ENCODE measurements at regions not wholly inside any gene's neighbourhood (a gene's known extent, or its start where the extent isn't known, plus 50 kb on each side); places are given as distances from the start of the nearest gene placed in this dataset.

- no peak overlapping the region for H3K4me3 ChIP-seq
- no peak overlapping the region for H3K27ac ChIP-seq
- no peaks in the 10 kb centered on the region for H3K4me1 ChIP-seq
- no peaks in the 10 kb centered on the region for H3K27me3 ChIP-seq (replicated peaks in 1 of 7)
- intact Hi-C loops (cut with DNase I; ENCODE audit: low total_unique reads), result no loop called here
- no peak for DNase-seq
- TF ChIP-seq POLR2AphosphoS5 (IDR thresholded peaks at IDR 0.05), result no peak
- no peak for TF ChIP-seq CTCF (IDR thresholded peaks at IDR 0.05 in 8 of 11, conservative IDR thresholded peaks at IDR 0.05 in 3 of 11)
- TF ChIP-seq POLR2A (IDR thresholded peaks at IDR 0.05), result no peak
- no peaks in the 10 kb centered on the region for H3K36me3 ChIP-seq
- WGBS, 5 donors, result 57 to 74% (median 62%) methylated on average over 3 of the region's 3 CpGs
- no peaks in the 10 kb centered on the region for H3K9me3 ChIP-seq
Measured at GRCh38 chr18:60596928-60597327, 224.4 kb upstream of the MC4R start.

- 61 to 83% (median 66%) methylated on average over 1 of the region's 1 CpG for WGBS, 5 donors
Measured at GRCh38 chr18:60599267-60599666, 226.7 kb upstream of the MC4R start.

GRCh38 chr18:60599995-60600394 lies 227.4 kb upstream of the MC4R start:
- no peaks in the 10 kb centered on the region for H3K36me3 ChIP-seq
- WGBS, 5 donors, result 85 to 97% (median 88%) methylated on average over 2 of the region's 2 CpGs
- H3K9me3 ChIP-seq, result no peaks in the 10 kb centered on the region
- no peak for DNase-seq
- no peak overlapping the region for H3K4me3 ChIP-seq
- TF ChIP-seq CTCF (IDR thresholded peaks at IDR 0.05 in 8 of 11, conservative IDR thresholded peaks at IDR 0.05 in 3 of 11) (no peak), POLR2A (IDR thresholded peaks at IDR 0.05) (no peak), POLR2AphosphoS5 (IDR thresholded peaks at IDR 0.05) (no peak)
- intact Hi-C loops (cut with DNase I; ENCODE audit: low total_unique reads), result no loop called here
- no peaks in the 10 kb centered on the region for H3K27me3 ChIP-seq (replicated peaks in 1 of 7)
- no peaks in the 10 kb centered on the region for H3K4me1 ChIP-seq
- H3K27ac ChIP-seq, result no peak overlapping the region

More at GRCh38 chr18:60599267-60599666, 226.7 kb upstream of the MC4R start:
- no peak overlapping the region for H3K4me3 ChIP-seq
- no peaks in the 10 kb centered on the region for H3K9me3 ChIP-seq
- intact Hi-C loops (cut with DNase I; ENCODE audit: low total_unique reads), result no loop called here
- no peaks in the 10 kb centered on the region for H3K36me3 ChIP-seq
- no peak for DNase-seq
- no peak for TF ChIP-seq POLR2A (IDR thresholded peaks at IDR 0.05)
- TF ChIP-seq CTCF (IDR thresholded peaks at IDR 0.05 in 8 of 11, conservative IDR thresholded peaks at IDR 0.05 in 3 of 11), result no peak
- TF ChIP-seq POLR2AphosphoS5 (IDR thresholded peaks at IDR 0.05), result no peak
- H3K27me3 ChIP-seq (replicated peaks in 1 of 7), result no peaks in the 10 kb centered on the region
- H3K4me1 ChIP-seq, result no peaks in the 10 kb centered on the region
- H3K27ac ChIP-seq, result no peak overlapping the region

- no peaks in the 10 kb centered on the region for H3K4me1 ChIP-seq
- intact Hi-C loops (cut with DNase I; ENCODE audit: low total_unique reads), result no loop called here
- no peaks in the 10 kb centered on the region for H3K36me3 ChIP-seq
- H3K4me3 ChIP-seq, result no peak overlapping the region
- H3K9me3 ChIP-seq, result no peaks in the 10 kb centered on the region
- no peaks in the 10 kb centered on the region for H3K27me3 ChIP-seq (replicated peaks in 1 of 7)
- H3K27ac ChIP-seq, result no peak overlapping the region
- TF ChIP-seq CTCF (IDR thresholded peaks at IDR 0.05 in 8 of 11, conservative IDR thresholded peaks at IDR 0.05 in 3 of 11), result no peak
- TF ChIP-seq POLR2AphosphoS5 (IDR thresholded peaks at IDR 0.05), result no peak
- TF ChIP-seq POLR2A (IDR thresholded peaks at IDR 0.05), result no peak
- DNase-seq, result no peak
- WGBS, 5 donors, result 75 to 89% (median 85%) methylated on average over 2 of the region's 2 CpGs
Measured at GRCh38 chr18:60601249-60601648, 228.7 kb upstream of the MC4R start.
